ENCODE measurements at regions not wholly inside any gene's neighbourhood (a gene's known extent, or its start where the extent isn't known, plus 50 kb on each side); places are given as distances from the start of the nearest gene placed in this dataset.

DNA sequence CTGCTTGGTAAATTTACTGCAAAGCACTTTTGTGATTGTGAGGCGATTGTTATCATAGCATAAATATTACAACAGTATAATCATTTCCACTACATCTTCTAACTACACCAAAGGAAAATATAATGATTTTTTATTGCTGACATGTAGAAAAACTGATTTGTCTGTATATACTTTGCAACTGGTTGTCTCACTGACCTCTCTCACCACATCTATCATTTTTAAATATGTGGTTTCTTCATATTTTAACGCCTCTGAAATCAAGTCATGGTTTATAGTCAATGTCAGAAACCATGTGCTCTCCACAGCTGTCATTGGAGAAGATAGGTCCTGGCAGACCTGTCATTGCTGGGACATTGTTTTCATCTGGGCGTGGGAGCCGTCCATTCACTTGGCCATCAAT, 315.4 kb upstream of the KLF6 start:
- Histone ChIP-seq H3K4me1 (ENCODE audit: control insufficient read depth, insufficient read depth, low read length) (peaks cover 2% of the 10 kb centered on the region), H3K9me3 (ENCODE audit: control insufficient read depth, insufficient read depth, low read depth, low read length) (no peaks in the 10 kb centered on the region), H3K4me3 (ENCODE audit: low read depth, low read length) (no peak overlapping the region), H3K36me3 (ENCODE audit: control insufficient read depth in 2 of 2, insufficient read depth in 1 of 2, low read length in 2 of 2) (no peaks in the 10 kb centered on the region), H3K27ac (ENCODE audit: extremely low read depth, low read depth, low read length) (no peak overlapping the region)
- ChIA-PET POLR2A (no interaction called here), CTCF (no interaction called here)
- TF ChIP-seq SALL2 (tag by site-specific recombination; IDR thresholded peaks at IDR 0.05; ENCODE audit: borderline replicate concordance) (no peak), PRDM6 (tag by site-specific recombination; IDR thresholded peaks at IDR 0.05) (peak; percentile 31; the same call in 1 of the 2 replicates)

DNA sequence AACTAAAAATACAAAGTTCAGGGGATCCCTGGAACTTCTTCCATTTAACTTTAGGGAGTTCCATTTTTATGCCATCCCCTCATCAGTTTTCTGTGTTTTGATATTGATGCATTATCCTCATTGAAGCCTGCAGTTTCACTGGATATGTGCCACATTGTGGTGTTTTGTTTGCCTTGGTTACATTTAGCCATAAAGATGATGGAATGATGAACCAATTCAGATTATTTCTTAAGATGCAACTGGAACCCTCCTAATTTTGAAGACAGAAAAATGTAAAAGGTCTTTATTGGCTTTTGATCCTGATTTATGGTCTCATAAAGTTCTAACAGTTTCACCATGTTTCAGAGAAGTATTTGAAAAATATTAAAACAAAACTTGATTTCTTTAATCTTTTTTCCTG, 314.2 kb upstream of the KLF6 start:
- Histone ChIP-seq H3K27ac (ENCODE audit: extremely low read depth, low read depth, low read length) (no peak overlapping the region), H3K4me1 (ENCODE audit: control insufficient read depth, insufficient read depth, low read length) (peaks cover 2% of the 10 kb centered on the region), H3K9me3 (ENCODE audit: control insufficient read depth, insufficient read depth, low read depth, low read length) (no peaks in the 10 kb centered on the region), H3K36me3 (ENCODE audit: control insufficient read depth in 2 of 2, insufficient read depth in 1 of 2, low read length in 2 of 2) (no peaks in the 10 kb centered on the region), H3K4me3 (ENCODE audit: low read depth, low read length) (no peak overlapping the region)
- POLR2A ChIA-PET: no interaction called here
- no peak for TF ChIP-seq ZBTB21 (tag by site-specific recombination; IDR thresholded peaks at IDR 0.05)
- TF ChIP-seq ZNF654 (tag by site-specific recombination; IDR thresholded peaks at IDR 0.05; ENCODE audit: low read depth): 0 out of 2 replicates have a peak, but pooled peaks have one; percentile 3
- peak; percentile 60; the same call in 1 of the 2 replicates for TF ChIP-seq PRDM6 (tag by site-specific recombination; IDR thresholded peaks at IDR 0.05)
- TF ChIP-seq OSR2 (tag by site-specific recombination; IDR thresholded peaks at IDR 0.05): no peak
- no peak for TF ChIP-seq PRDM10 (tag by site-specific recombination; IDR thresholded peaks at IDR 0.05)
- CTCF ChIA-PET: interaction anchor here (0.7 kb wide), 1 partner anchor 269 kb away, joined by 3 read pairs; no protein-coding TSS in a partner anchor

- CTCF ChIA-PET: interaction anchor here (1.0 kb wide), 1 partner anchor 46 kb away, joined by 3 read pairs; no protein-coding TSS in a partner anchor
- Histone ChIP-seq H3K4me1 (ENCODE audit: control insufficient read depth, insufficient read depth, low read length) (peaks cover 2% of the 10 kb centered on the region; the same call in 1 of the 2 replicates), H3K27ac (ENCODE audit: extremely low read depth, low read depth, low read length) (no peak overlapping the region), H3K9me3 (ENCODE audit: control insufficient read depth, insufficient read depth, low read depth, low read length) (no peaks in the 10 kb centered on the region), H3K4me3 (ENCODE audit: low read depth, low read length) (no peak overlapping the region), H3K36me3 (ENCODE audit: control insufficient read depth in 2 of 2, insufficient read depth in 1 of 2, low read length in 2 of 2) (no peaks in the 10 kb centered on the region)
- POLR2A ChIA-PET: no interaction called here
- no peak for TF ChIP-seq ZEB2 (tag by site-specific recombination; IDR thresholded peaks at IDR 0.05)
- no peak for TF ChIP-seq ZNF2 (tag by site-specific recombination; IDR thresholded peaks at IDR 0.05)
- no peak for TF ChIP-seq ZNF37A (tag by site-specific recombination; IDR thresholded peaks at IDR 0.05)
- TF ChIP-seq KLF1 (tag by site-specific recombination; IDR thresholded peaks at IDR 0.05): no peak
- no peak for TF ChIP-seq ZNF658 (tag by site-specific recombination; IDR thresholded peaks at IDR 0.05)
- TF ChIP-seq ZNF639 (tag by site-specific recombination; IDR thresholded peaks at IDR 0.05): no peak
- TF ChIP-seq ZNF561 (tag by site-specific recombination; IDR thresholded peaks at IDR 0.05; ENCODE audit: borderline replicate concordance): no peak
- no peak for TF ChIP-seq ZNF791 (tag by site-specific recombination; IDR thresholded peaks at IDR 0.05)
- no peak for TF ChIP-seq ZBTB17 (tag by site-specific recombination; IDR thresholded peaks at IDR 0.05)
- no peak for TF ChIP-seq ZBTB26 (tag by site-specific recombination; optimal IDR thresholded peaks at IDR 0.05)
- TF ChIP-seq ZNF510 (tag by site-specific recombination; IDR thresholded peaks at IDR 0.05; ENCODE audit: insufficient replicate concordance): no peak
- TF ChIP-seq ZFP3 (tag by site-specific recombination; IDR thresholded peaks at IDR 0.05; ENCODE audit: low read depth): no peak
- TF ChIP-seq ZNF488 (tag by site-specific recombination; IDR thresholded peaks at IDR 0.05): no peak
- no peak for TF ChIP-seq ZNF175 (tag by site-specific recombination; IDR thresholded peaks at IDR 0.05)
Observed at GRCh38 chr10:4095166-4095917, 310.3 kb upstream of the KLF6 start.
